Fibroblast of pulmonary artery (primary cell): ENCODE measurements at regions not wholly inside any gene's neighbourhood (a gene's known extent, or its start where the extent isn't known, plus 50 kb on each side); places are given as distances from the start of the nearest gene placed in this dataset.

ENCODE experiments used
- DNase-seq: peaks from one replicate; pipeline ENCODE4 v3.0.0-alpha.2; 2010; ENCODE audit warnings: low read depth
- H3K4me3 ChIP-seq: replicated peaks from 2 replicates; pipeline ENCODE4 v1.5.1; 2011; ENCODE audit warnings: low read depth, mild to moderate bottlenecking, control low read depth, low read length, moderate library complexity
- CTCF ChIP-seq: IDR thresholded peaks from 2 replicates; pipeline ENCODE4 v1.5.1; 2011; ENCODE audit warnings: mild to moderate bottlenecking, control low read depth, low read length, inconsistent platforms; ENCODE audit errors: missing control alignments

GRCh38 chr2:239587311-239587731, 186.5 kb upstream of the HDAC4 start:
- H3K4me3 ChIP-seq: no peak overlapping the region
- no peak for DNase-seq
- TF ChIP-seq CTCF: no peak

GRCh38 chr2:239586651-239587310, 186.0 kb upstream of the HDAC4 start:
- no peak for DNase-seq
- no peak overlapping the region for H3K4me3 ChIP-seq
- no peak for TF ChIP-seq CTCF

GRCh38 chr2:239585422-239585821, 184.6 kb upstream of the HDAC4 start:
- no peak for DNase-seq
- no peak for TF ChIP-seq CTCF
- no peak overlapping the region for H3K4me3 ChIP-seq

- no peak overlapping the region for H3K4me3 ChIP-seq
- no peak for TF ChIP-seq CTCF
- no peak for DNase-seq
These were observed 184.2 kb upstream of the HDAC4 start for GRCh38 chr2:239584986-239585385.

- no peak for DNase-seq
- H3K4me3 ChIP-seq: no peak overlapping the region
- TF ChIP-seq CTCF: no peak
These were observed 183.3 kb upstream of the HDAC4 start for GRCh38 chr2:239583879-239584859.

DNA sequence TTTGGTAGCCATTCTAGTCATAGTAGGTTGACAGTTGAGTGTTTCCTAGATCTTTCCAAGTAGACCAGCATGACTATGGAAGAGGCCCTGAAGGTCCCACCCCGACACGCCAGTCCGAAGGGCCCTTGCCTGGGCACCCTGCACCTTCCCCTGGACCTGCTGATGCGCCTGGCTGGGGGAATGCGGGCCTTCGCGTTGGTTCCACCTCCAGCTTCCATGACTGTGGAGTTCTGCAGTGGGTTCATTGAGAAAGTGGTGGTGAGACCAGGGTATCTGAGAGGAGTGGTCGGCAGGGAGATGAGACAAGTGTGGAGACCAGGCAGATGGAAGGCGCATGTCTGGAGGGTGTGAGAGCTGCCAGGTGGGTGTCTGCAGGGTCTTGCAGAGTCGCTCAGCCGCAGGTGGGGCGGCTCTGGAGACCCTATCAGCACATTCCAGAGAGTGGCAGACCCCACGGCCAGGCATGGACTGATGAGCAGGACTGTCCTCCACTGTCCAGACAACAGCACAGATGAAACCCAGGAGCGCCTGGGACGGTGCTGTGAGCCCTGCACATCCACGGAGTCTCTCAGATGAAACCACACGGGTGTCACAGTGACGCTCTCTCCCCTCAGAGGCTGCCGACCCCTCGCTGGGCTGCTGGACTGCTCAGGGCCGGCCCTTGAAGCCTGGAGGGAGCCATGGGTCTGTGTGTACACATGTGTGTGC, 182.5 kb upstream of the HDAC4 start:
- no peak for DNase-seq
- no peak overlapping the region for H3K4me3 ChIP-seq
- no peak for TF ChIP-seq CTCF
